Mesendoderm (in vitro differentiated cells): ENCODE measurements at regions not wholly inside any gene's neighbourhood (a gene's known extent, or its start where the extent isn't known, plus 50 kb on each side); places are given as distances from the start of the nearest gene placed in this dataset.
A peak's percentile ranks its signal among the peaks of the same experiment; 100 is the strongest.
"Not testable (repeated sequence)": the region's sequence is repeated elsewhere in the genome, so short reads cannot be mapped to it uniquely, and the experiment has no call there.

ENCODE experiments used
- DNase-seq: peaks from one replicate; pipeline ENCODE4 v3.0.0; 2013
- H2AK5ac ChIP-seq: 2 replicates; pipeline ENCODE4 v1.6.1; 2013; ENCODE audit warnings: low read length, inconsistent platforms
- H2BK120ac ChIP-seq: 2 replicates; pipeline ENCODE4 v1.6.1; 2013; ENCODE audit warnings: low read depth, mild to moderate bottlenecking, low read length, moderate library complexity, mixed read lengths
- H2BK15ac ChIP-seq: replicated peaks from 2 replicates; pipeline ENCODE4 v1.6.1; 2013; ENCODE audit warnings: low read depth, mild to moderate bottlenecking, moderate library complexity
- H2BK5ac ChIP-seq: 2 replicates; pipeline ENCODE4 v1.6.1; 2013; ENCODE audit warnings: low read length, inconsistent platforms
- H3K18ac ChIP-seq: 2 replicates; pipeline ENCODE4 v1.6.1; 2013; ENCODE audit warnings: mild to moderate bottlenecking, low read length, mixed read lengths
- H3K23ac ChIP-seq: one replicate; pipeline ENCODE4 v1.6.1; 2013; ENCODE audit warnings: low read length
- H3K27ac ChIP-seq: 2 replicates; pipeline ENCODE4 v1.5.1; 2013; ENCODE audit warnings: low read depth, mild to moderate bottlenecking, inconsistent platforms, low read length, moderate library complexity
- H3K27me3 ChIP-seq: 2 replicates; pipeline ENCODE4 v1.6.1; 2013; ENCODE audit warnings: low read length, control low read depth, mild to moderate bottlenecking, inconsistent platforms; ENCODE audit not compliant: insufficient read depth, poor library complexity
- H3K36me3 ChIP-seq: 2 replicates; pipeline ENCODE4 v1.6.1; 2013; ENCODE audit warnings: low read length, inconsistent platforms; ENCODE audit not compliant: control insufficient read depth, insufficient read depth
- H3K4ac ChIP-seq: one replicate; pipeline ENCODE4 v1.6.1; 2013; ENCODE audit warnings: low read depth, mild to moderate bottlenecking, low read length, moderate library complexity
- H3K4me1 ChIP-seq: 2 replicates; pipeline ENCODE4 v1.6.1; 2013; ENCODE audit warnings: low read depth, low read length, inconsistent platforms; ENCODE audit not compliant: control insufficient read depth
- H3K4me2 ChIP-seq: 2 replicates; pipeline ENCODE4 v1.6.1; 2013; ENCODE audit warnings: low read length
- H3K4me3 ChIP-seq: 2 replicates; pipeline ENCODE4 v1.5.1; 2013; ENCODE audit warnings: mild to moderate bottlenecking, low read length
- H3K56ac ChIP-seq: one replicate; pipeline ENCODE4 v1.6.1; 2013; ENCODE audit warnings: low read length
- H3K79me1 ChIP-seq: 2 replicates; pipeline ENCODE4 v1.6.1; 2013; ENCODE audit warnings: low read length, inconsistent platforms
- H3K79me2 ChIP-seq: 2 replicates; pipeline ENCODE4 v1.6.1; 2013; ENCODE audit warnings: mild to moderate bottlenecking, low read length; ENCODE audit not compliant: control insufficient read depth, insufficient read depth
- H3K9ac ChIP-seq: 2 replicates; pipeline ENCODE4 v1.6.1; 2013; ENCODE audit warnings: low read length, inconsistent platforms
- H4K5ac ChIP-seq: one replicate; pipeline ENCODE4 v1.6.1; 2013; ENCODE audit warnings: low read length
- H4K8ac ChIP-seq: one replicate; pipeline ENCODE4 v1.6.1; 2013; ENCODE audit warnings: low read depth, mild to moderate bottlenecking, control low read depth, low read length, moderate library complexity
- WGBS: extraction: QIAGEN DNeasy Blood & Tissue Kit; methylation state at CpG from one replicate; pipeline ENCODE4 v1.1.7; 2013; ENCODE audit warnings: low lambda C conversion rate, missing lambda C conversion rate; ENCODE audit not compliant: insufficient coverage; ENCODE audit errors: extremely low coverage; 5-methylcytosine and 5-hydroxymethylcytosine counted together

DNA sequence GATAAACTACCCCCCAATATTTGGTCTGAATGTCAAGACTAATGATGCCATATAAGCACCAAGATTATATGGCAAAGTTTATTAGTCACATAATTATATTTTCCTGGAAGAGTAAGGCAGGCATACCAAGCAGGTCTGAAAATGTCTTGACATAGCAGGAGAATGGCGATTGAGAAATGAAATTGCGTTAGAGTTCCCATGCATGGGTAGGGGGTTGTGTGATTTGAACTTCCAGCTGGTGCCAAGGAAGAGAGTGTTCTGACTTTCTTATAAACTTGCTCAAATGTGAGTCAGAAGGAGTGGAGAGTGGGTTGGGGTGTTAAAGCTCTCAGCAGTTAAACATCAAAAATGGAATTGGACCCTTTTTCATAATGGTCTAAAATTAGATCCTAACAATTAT, 1200.6 kb upstream of the ACO1 start:
- no peak overlapping the region for H3K23ac ChIP-seq
- WGBS: no CpG with 5 or more reads among the region's 2 CpGs

GRCh38 chr9:31185831-31186230, 1198.6 kb upstream of the ACO1 start:
- H3K18ac ChIP-seq: no peak overlapping the region
- H3K4ac ChIP-seq: no peak overlapping the region
- no peaks in the 10 kb centered on the region for H3K79me2 ChIP-seq
- H3K9ac ChIP-seq: no peak overlapping the region
- no peaks in the 10 kb centered on the region for H3K27me3 ChIP-seq
- H2BK120ac ChIP-seq: no peak overlapping the region
- no peak overlapping the region for H3K23ac ChIP-seq
- H3K36me3 ChIP-seq: no peaks in the 10 kb centered on the region
- no peak overlapping the region for H2BK15ac ChIP-seq
- H4K5ac ChIP-seq: no peak overlapping the region
- no peak overlapping the region for H3K4me3 ChIP-seq
- no peak overlapping the region for H3K4me2 ChIP-seq
- H4K8ac ChIP-seq: no peak overlapping the region
- H2AK5ac ChIP-seq: no peak overlapping the region
- H3K4me1 ChIP-seq: no peaks in the 10 kb centered on the region
- H2BK5ac ChIP-seq: no peak overlapping the region
- H3K56ac ChIP-seq: no peak overlapping the region
- no peak for DNase-seq
- no peaks in the 10 kb centered on the region for H3K79me1 ChIP-seq
- no peak overlapping the region for H3K27ac ChIP-seq

More for the DNA sequence above, 1200.6 kb upstream of the ACO1 start:
- Histone ChIP-seq H2AK5ac (no peak overlapping the region), H3K4ac (no peak overlapping the region), H3K36me3 (no peaks in the 10 kb centered on the region), H3K56ac (no peak overlapping the region), H3K79me1 (no peaks in the 10 kb centered on the region), H4K8ac (no peak overlapping the region), H3K4me1 (no peaks in the 10 kb centered on the region), H3K27ac (no peak overlapping the region), H3K4me3 (no peak overlapping the region), H2BK15ac (no peak overlapping the region), H4K5ac (no peak overlapping the region), H3K9ac (no peak overlapping the region), H3K18ac (no peak overlapping the region), H2BK120ac (no peak overlapping the region), H3K79me2 (no peaks in the 10 kb centered on the region), H3K27me3 (no peaks in the 10 kb centered on the region), H3K4me2 (no peak overlapping the region), H2BK5ac (no peak overlapping the region)
- DNase-seq: no peak

DNA sequence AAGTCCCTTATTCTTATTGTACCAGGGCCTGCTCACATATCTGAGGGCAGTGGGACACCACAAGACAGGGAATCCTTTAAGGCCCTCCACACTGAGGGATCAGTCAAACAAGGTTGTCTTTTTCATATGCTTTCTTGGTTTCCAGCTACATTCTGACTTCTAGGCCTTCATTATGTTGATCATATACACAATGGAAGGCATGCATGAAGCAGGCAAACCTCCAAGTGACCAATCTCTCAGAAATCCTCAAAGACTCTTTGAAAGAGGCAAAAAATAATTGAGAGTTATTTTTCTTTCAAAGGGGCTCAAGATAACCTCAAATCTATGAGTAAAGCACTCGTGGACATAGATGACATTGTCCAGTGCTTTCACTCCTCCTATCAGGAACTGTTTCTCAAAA, 1195.9 kb upstream of the ACO1 start:
- H3K36me3 ChIP-seq: no peaks in the 10 kb centered on the region
- no peak overlapping the region for H2BK15ac ChIP-seq
- WGBS: no CpG with 5 or more reads among the region's 1 CpG
- no peaks in the 10 kb centered on the region for H3K79me1 ChIP-seq
- H4K8ac ChIP-seq: no peak overlapping the region
- no peak for DNase-seq
- no peaks in the 10 kb centered on the region for H3K27me3 ChIP-seq
- no peak overlapping the region for H2BK120ac ChIP-seq
- H3K56ac ChIP-seq: no peak overlapping the region
- no peak overlapping the region for H3K23ac ChIP-seq
- H3K4me3 ChIP-seq: no peak overlapping the region
- no peaks in the 10 kb centered on the region for H3K4me1 ChIP-seq
- no peak overlapping the region for H3K4ac ChIP-seq
- no peak overlapping the region for H2BK5ac ChIP-seq
- H3K27ac ChIP-seq: no peak overlapping the region
- no peak overlapping the region for H2AK5ac ChIP-seq
- no peak overlapping the region for H4K5ac ChIP-seq
- H3K18ac ChIP-seq: no peak overlapping the region
- H3K9ac ChIP-seq: no peak overlapping the region
- no peaks in the 10 kb centered on the region for H3K79me2 ChIP-seq
- H3K4me2 ChIP-seq: no peak overlapping the region

DNA sequence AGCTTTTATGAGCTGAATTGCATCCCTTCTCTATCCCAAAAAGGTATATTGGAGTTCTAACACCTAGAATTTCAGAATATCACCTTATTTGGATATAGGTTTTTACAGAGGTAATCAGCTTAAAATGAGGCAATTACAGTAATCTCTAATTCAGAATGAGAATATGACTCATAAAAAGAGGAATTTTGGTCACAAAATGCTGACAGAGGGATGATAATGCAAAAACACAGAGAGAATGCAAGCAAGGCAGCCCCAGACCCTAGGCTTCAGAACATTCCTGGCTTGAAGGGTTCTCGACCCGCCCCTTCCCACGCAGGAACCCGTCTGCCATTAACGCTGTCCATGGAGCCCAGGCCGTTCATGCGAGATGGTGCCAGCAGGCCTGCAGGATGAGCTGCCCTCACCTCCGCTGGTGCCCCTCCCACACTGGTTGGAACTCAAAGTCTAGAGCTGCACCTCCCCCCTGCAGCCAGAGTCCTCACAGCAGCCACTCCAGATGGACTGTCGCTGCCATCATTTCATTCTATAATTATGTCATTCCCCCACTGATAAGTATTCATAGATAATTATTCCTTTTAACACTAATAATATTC, 1173.4 kb upstream of the ACO1 start:
- Histone ChIP-seq H2BK120ac (no peak overlapping the region), H3K18ac (no peak overlapping the region), H4K8ac (no peak overlapping the region), H3K36me3 (no peaks in the 10 kb centered on the region), H3K27me3 (no peaks in the 10 kb centered on the region), H3K4me3 (no peak overlapping the region), H3K4me1 (no peaks in the 10 kb centered on the region), H3K79me2 (no peaks in the 10 kb centered on the region), H3K56ac (no peak overlapping the region), H4K5ac (no peak overlapping the region), H2AK5ac (no peak overlapping the region), H3K4me2 (no peak overlapping the region), H2BK5ac (no peak overlapping the region), H2BK15ac (no peak overlapping the region), H3K27ac (no peak overlapping the region), H3K4ac (no peak overlapping the region), H3K79me1 (no peaks in the 10 kb centered on the region), H3K9ac (no peak overlapping the region), H3K23ac (no peak overlapping the region)
- no CpG with 5 or more reads among the region's 9 CpGs for WGBS
- DNase-seq: peak; percentile 40

DNA sequence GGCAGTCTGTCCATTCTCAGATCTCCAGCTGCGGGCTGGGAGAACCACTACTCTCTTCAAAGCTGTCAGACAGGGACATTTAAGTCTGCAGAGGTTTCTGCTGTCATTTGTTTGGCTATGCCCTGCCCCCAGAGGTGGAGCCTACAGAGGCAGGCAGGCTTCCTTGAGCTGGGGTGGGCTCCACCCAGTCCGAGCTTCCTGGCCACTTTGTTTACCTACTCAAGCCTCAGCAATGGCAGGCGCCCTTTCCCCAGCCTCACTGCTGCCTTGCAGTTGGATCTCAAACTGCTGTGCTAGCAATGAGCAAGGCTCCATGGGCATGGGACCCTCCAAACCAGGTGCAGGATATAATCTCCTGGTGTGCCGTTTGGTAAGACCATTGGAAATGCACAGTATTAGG, 1154.5 kb upstream of the ACO1 start:
- H3K4me3 ChIP-seq, H2BK15ac ChIP-seq, H3K18ac ChIP-seq, H3K4me1 ChIP-seq, H3K56ac ChIP-seq, H4K5ac ChIP-seq, H3K9ac ChIP-seq, H3K79me1 ChIP-seq, H3K4me2 ChIP-seq, H3K79me2 ChIP-seq, H4K8ac ChIP-seq, H2BK5ac ChIP-seq, H3K36me3 ChIP-seq, H3K4ac ChIP-seq, H3K23ac ChIP-seq, DNase-seq, H2BK120ac ChIP-seq, H2AK5ac ChIP-seq, H3K27me3 ChIP-seq, H3K27ac ChIP-seq: not testable (repeated sequence)
- WGBS: no CpG with 5 or more reads among the region's 4 CpGs

DNA sequence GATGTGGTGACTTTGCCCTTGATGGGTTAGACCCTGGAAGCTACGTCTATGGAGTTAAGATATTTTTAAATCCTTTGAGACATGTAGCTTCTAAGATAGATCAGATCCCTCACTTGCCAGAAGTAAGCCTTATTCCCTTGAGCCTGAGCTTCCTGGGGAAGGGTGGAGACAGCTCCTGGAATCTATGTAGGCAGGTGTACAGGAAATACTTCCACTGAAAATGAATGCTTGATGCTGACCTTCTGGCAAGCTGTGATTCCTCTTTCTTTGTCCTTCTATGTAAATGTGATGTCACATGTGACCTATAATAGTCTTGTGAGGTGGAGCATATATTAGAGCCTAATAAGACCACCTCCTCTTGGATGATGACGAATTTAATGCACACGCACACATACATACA, 1152.0 kb upstream of the ACO1 start:
- H2BK5ac ChIP-seq: no peak overlapping the region
- H3K18ac ChIP-seq: no peak overlapping the region
- H3K27me3 ChIP-seq: no peaks in the 10 kb centered on the region
- no peak overlapping the region for H3K4me2 ChIP-seq
- H4K5ac ChIP-seq: no peak overlapping the region
- no peaks in the 10 kb centered on the region for H3K36me3 ChIP-seq
- no peak overlapping the region for H2AK5ac ChIP-seq
- DNase-seq: no peak
- no peak overlapping the region for H3K9ac ChIP-seq
- no peak overlapping the region for H4K8ac ChIP-seq
- H3K79me1 ChIP-seq: no peaks in the 10 kb centered on the region
- H3K4me1 ChIP-seq: no peaks in the 10 kb centered on the region
- no peaks in the 10 kb centered on the region for H3K79me2 ChIP-seq
- no peak overlapping the region for H2BK15ac ChIP-seq
- no peak overlapping the region for H3K4ac ChIP-seq
- no peak overlapping the region for H3K56ac ChIP-seq
- H2BK120ac ChIP-seq: no peak overlapping the region
- WGBS: no CpG with 5 or more reads among the region's 3 CpGs
- H3K23ac ChIP-seq: no peak overlapping the region
- no peak overlapping the region for H3K4me3 ChIP-seq
- H3K27ac ChIP-seq: no peak overlapping the region
